ENCODE measurements at regions not wholly inside any gene's neighbourhood (a gene's known extent, or its start where the extent isn't known, plus 50 kb on each side); places are given as distances from the start of the nearest gene placed in this dataset.

DNA sequence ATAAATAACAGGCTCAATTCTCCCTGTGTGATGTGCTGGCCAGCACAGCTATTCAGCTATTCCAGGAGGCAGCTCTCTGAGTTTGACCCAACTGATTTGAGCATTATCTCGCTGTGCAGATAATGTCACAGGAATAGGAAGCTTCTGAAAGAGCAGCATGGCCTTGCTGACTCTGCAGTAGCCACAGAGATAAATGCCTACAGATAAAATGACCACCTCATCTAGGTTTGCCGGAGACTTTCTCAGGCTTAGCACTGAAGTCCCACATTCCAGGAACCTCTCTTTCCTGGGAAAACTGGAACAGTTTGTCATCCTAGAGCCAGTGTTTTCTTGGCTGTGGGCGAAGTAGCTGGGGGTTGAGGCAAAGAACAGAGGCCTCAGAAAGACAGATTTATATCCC, 98.9 kb downstream of the MRPL39 start:
- no peak for TF ChIP-seq CTCF (conservative IDR thresholded peaks at IDR 0.05)
- H3K27ac ChIP-seq, result no peak overlapping the region

DNA sequence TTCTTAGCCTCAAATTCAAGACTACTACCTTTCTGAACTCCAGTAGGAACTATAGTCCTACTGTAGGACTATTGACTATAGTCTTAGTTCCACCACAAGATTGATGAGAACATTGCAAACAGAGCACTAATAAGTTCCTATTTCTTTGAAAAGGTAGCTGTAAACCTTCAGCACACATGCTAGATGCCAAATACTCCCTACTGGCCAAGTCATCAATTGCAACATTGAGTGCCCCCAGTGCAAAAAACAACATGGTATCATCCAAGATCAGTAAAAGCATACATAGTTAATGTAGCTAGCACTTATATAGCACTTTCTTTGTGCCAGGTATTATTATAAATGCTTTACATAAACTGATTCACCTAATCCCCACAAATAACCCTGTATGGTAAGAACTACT, 99.8 kb downstream of the MRPL39 start:
- no peak for TF ChIP-seq CTCF (conservative IDR thresholded peaks at IDR 0.05)
- no peak overlapping the region for H3K27ac ChIP-seq

DNA sequence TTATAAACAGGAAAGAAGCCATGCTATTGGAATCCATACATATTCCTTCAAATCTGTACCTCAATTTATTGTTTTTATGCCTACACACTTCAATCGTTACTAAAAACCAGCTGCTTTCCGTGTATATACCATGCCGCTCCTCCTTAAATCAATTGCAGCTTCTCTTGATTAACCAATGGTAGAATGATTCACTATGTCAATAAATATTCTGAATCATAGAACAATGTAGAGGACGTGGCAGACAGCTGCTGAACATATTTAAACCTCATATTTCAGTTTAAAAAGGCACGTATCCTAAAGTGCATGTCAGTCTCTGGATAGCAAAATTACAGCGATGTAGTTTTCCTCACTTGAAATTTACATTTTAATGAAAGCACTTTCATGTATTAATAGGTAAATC, 100.4 kb downstream of the MRPL39 start:
- no peak overlapping the region for H3K27ac ChIP-seq

DNA sequence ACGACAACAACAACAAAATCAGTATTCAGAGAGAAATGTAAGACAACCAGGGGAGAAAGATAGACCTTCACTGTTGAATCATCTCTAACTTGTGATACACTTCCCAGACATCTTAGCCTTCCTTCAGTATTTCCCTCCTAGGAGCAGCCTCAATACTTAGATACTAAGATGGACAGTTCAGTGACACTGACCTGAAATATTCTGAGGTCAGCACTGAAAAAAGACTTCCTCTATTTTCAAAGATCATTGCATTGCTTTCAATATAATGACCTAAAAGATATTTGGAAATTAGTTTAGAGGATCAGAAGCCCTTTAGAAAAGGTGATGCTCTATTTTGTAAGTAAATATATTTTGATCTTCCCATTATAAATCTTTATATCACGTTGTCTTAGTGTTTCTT, 101.0 kb downstream of the MRPL39 start:
- no peak overlapping the region for H3K27ac ChIP-seq
- no peak for TF ChIP-seq CTCF (conservative IDR thresholded peaks at IDR 0.05)

More for the DNA sequence above, 100.4 kb downstream of the MRPL39 start:
- TF ChIP-seq CTCF (conservative IDR thresholded peaks at IDR 0.05), result no peak

DNA sequence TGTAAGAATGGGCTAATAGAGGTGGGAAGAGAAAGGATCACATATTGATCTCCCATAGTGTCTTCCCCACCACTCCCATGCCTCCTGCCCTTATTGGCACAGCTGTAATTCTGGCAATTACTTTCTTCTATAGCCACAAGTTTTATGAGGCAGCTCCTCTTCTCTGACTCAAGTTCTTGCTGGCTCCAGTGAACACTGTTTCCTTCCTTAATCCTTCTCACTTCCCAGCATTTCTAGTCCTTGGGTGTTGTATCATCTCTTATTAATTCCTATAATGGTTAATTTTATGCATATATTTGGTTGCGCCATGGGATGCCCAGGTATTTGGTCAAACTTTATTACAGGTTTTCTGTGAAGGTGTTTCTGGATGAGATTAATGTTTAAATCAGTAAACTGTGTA, 103.3 kb downstream of the MRPL39 start:
- TF ChIP-seq CTCF (conservative IDR thresholded peaks at IDR 0.05), result no peak
- H3K27ac ChIP-seq, result no peak overlapping the region

DNA sequence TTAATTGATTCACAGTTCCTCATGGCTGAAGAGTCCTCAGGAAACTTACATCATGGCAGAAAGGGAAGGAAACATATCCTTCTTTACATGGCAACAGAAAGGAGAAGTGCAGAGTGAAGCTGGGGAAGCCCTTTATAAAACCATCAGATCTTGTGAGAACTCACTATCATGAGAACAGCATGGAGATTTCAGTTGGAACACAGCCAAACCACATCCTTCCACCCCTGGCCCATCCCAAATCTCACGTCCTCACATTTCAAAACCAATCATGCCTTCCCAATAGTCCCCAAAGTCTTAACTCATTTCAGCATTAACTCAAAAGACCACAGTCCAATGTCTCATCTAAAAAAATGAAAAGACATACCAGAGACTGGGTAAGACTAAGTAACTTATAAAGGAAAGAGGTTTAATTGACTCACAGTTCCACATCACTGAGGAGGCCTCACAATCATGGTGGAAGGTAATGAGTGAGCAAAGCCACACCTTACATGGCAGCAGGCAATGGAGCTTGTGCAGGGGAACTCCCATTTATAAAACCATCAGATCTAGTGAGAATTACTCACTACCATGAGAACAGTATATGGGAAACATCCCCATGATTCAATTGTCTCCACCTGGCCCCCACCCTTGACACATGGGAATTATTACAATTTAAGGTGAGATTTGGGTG, 105.2 kb downstream of the MRPL39 start:
- H3K27ac ChIP-seq, result no peak overlapping the region
- TF ChIP-seq CTCF (conservative IDR thresholded peaks at IDR 0.05), result no peak

- no peak overlapping the region for H3K27ac ChIP-seq
- no peak for TF ChIP-seq CTCF (conservative IDR thresholded peaks at IDR 0.05)
Observed at GRCh38 chr21:25501462-25501861, 105.8 kb downstream of the MRPL39 start.

All from VCaP (cell line).